GM18870 (cell line): ENCODE measurements at regions not wholly inside any gene's neighbourhood (a gene's known extent, or its start where the extent isn't known, plus 50 kb on each side); places are given as distances from the start of the nearest gene placed in this dataset.

ENCODE experiments used
- ATAC-seq: cut with Tn5 transposase; IDR thresholded peaks from one replicate; pipeline ENCODE4 v1.9.1; 2021; ENCODE audit warnings: moderate library complexity; ENCODE audit not compliant: unreplicated experiment

DNA sequence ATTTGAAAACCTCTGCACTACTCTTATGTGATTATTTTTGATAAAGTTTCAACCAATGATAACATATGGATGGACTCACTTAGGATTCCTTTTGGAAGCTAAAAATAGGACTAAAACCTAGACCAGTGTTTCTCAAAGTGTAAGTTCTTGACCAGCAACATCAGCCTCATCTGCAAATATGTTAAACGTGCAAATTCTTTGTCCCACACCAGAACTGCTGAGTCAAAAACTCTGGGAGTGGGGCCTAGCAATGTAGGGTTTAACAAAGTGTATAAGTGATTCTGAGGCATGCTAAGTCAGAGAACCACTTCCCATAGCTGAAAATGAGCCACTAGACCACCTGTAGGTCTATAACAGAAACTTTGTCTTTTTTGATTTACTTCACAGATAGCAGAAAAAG is 1247.2 kb upstream of the PIK3C3 start:
- ATAC-seq, result no peak

DNA sequence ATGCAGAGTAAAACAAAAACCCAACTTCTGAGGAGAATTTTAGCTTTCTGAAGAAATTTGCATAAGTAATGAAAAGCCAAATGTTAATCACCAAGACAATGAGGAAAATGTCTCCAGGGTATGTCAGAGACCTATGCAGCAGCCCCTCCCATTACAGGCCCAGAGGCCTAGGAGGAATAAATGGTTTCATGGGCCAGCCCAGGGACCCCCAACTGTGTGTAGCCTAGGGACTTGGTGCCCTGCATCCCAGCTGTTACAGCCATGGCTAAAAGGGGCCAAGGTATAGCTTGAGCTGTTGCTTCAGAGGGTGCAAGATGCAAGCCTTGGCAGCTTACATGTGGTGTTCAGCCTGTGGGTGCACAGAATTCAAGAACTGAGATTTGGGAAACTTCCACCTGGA is 1256.9 kb upstream of the PIK3C3 start:
- no peak for ATAC-seq

DNA sequence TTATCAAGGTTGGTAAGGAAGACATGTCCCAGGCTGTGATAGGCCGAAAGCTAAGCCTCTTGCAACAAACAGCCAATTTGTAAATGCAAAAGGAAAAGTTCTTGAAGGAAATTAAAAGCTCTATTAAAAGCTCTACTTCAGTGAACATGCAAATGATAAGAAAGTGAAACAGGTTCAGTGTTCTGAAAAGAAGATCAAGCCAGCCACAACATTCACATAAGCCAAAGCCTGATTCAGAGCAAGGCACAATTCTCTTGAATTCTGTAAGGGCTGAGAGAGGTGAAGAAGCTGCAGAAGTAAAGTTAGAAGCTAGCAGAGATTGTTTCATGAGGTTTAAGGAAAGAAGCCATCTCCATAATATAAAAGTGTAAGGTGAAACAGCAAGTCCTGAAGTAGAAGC is 1259.5 kb upstream of the PIK3C3 start:
- ATAC-seq, result no peak

DNA sequence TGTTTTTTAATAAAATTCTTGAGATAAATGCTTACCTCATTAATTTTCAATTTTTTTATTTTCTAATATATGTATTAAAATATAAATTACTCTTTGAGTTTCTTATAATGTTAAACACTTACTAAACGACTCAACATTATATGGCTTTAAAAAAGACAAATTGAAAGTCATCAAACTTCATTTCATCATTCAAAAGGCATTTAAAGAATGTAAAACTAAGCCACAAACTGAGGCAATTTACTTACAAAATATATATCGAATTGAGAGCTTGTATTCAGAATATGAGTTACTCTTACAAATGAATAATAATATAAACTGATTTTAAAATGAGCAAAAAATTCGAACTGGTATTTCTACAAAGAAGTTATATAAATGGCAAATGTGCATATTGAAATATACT is 1262.2 kb upstream of the PIK3C3 start:
- ATAC-seq, result no peak

DNA sequence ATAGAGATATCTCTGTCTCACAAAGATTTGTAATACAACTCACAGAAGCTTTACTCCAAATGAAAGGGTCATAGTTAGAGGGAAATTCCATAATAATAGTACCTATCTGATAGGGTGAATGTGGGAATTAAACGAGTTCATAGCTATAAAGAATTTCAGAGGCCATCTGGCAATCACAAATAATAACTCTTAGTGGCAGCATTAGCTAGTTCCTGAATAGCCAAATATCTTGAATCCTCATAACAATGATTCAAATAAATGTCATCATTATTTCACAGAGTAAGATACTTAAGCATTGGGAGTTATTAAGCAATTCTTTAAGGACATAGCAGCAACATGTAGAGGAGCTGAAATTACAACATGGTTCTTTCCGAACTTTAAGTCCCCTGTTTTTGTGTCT is 1265.0 kb upstream of the PIK3C3 start:
- ATAC-seq, result no peak

DNA sequence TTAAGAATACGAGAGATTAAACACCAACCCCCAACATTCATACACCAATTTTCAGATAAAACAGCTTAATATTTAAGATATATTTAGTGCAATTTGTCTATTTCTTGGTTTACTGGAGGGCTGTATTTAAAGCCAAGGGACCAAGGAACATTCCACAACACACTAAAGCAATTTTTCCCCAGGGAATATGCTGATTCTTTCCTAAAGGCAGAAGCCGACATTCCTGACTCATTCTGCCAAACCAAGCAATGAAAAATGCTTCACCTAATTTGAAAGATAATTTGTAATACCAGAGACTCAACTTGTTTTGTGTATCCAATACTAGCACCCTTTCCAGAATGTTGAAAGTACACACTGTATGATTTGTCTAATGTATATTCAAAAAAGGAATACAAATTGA is 1267.6 kb upstream of the PIK3C3 start:
- ATAC-seq, result no peak

DNA sequence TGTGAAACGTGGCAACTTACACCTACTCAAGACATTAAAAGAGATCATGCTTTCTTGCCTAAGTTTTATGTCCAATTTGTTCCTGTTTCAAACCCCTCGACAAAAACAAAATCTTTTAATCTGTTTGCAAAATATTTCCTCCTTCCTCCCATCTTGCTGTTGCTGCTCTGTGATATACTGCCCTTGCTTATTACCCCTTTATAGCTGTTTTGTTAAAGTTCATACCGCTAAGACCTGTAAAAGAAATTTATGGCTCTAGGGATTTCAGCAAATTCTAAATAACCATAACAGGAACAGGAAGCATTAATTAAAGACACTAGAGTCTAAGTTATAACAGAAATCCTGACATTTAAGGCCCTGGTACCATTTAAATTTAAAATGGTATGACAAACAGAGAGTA is 1268.2 kb upstream of the PIK3C3 start:
- ATAC-seq, result no peak

DNA sequence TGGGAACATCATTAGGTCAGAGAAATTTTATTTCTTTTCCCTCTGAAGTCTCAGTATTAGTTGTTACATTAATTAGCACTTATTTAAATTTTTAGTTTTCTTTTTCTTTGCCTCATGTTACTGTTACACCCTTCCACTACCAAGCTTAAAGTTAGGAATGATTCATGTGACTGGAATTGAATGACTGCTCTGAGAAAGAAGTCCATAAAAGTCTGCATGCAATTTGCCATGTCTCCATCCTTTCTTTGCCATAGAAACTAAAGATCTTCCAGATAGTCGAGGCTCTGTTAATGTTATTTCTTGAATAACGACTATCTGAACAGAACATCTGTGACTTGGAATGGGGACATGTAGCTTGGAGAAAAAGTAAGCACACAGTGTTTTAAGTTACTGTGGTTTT is 1269.8 kb upstream of the PIK3C3 start:
- no peak for ATAC-seq

DNA sequence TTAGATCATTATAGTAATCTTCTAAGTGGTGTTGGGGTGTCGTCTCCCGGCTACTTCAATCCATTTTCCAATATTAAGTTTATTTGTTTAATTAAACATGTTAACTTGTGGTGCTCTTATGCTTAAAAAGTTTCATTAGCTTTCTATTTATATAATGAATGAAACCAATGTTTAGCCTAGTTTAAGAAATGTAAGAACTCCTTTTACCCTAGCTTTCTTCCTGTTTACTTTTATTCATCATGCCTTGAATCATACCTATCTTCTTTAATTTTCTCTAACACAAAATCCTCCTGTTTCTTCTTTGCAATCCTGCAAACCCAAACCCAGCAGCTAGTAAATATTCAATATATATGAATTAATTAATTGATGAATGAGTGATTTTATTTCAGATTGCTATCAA is 1276.7 kb upstream of the PIK3C3 start:
- no peak for ATAC-seq

DNA sequence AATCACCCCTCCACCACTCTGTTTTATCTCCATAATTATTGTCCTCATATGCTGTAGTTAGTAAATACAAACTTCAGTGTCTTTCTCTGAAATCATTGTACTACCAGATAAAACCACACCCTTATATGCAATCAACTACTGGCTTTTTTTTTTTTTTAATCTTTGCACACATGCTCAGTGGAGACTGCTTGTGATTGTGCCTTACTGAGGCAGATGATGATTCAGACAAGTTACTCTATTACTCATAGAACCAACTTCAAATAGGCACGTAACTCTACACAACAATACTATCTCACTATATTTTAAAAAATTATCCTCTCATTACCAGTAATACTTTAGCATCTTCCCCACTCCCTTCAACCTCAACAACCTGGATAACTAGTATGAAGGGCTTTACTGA is 1278.4 kb upstream of the PIK3C3 start:
- no peak for ATAC-seq

DNA sequence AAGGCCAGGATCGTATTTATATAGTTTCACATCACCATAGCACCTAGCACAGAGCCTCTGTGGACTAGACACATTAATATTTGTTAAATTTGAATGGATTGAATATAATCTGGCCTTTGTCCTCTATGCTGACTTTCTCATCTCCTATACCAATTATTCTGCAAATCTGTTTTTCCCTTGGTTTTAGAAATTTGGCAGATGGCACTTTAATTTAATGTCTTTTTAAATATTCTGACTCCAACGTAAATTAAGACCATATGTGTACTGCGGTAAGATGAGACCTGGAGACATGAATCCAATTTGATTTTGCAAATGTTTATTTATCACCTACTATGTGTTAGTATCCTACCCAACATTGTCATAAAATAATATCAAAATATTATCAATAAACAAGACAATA is 1281.9 kb upstream of the PIK3C3 start:
- ATAC-seq, result no peak

DNA sequence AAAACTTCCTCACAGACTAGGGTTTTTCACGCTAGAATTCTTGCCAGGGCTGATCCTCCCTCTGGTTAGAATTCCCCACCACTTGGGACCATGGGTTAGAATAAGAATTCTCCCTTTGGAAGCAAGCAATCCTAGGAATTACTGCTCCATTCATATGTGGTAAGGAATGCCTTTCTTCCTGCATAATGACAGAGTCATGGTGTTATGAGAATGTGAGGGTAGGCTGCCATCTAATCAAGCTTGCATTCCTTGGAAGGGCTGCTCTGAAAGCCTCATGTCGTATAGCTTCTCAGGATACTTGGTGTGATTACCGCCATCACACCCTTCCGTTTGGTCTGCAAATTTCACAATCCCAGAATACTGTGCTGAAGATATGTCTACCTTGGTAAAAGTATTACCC is 1282.4 kb upstream of the PIK3C3 start:
- ATAC-seq, result no peak

DNA sequence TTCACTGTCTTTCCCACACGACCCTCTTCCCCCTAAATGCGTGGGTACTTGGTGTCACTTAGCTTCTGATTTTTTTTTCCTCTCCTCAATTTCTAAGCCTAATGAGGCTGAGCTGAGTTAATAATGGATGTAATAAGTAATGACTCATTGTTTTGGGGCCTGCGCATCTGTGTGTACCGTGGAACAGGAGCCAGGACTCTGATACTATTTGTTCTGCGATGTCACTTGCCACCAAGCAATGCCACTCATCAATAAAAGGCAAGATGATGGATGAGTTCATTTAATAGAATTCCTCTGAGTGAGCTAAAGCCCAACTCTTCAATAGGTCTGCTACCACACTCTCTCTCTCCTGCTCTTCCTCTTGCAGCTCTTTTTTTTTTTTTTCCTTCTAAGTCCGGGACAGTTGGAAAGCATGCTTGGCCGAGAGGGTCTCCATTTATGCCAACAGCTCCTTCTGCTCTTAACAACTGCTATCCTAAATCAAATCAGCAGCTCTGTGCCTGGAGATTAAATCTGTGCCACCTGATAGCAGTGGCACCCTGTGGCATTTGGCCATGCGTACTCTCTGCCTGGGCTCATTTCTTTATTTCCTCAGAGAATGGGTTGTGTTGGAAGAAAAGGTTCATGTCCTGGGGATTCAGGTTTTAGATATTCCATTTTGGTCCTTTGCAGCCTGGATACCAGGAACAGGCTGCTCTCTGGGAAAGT is 1284.2 kb upstream of the PIK3C3 start:
- no peak for ATAC-seq

DNA sequence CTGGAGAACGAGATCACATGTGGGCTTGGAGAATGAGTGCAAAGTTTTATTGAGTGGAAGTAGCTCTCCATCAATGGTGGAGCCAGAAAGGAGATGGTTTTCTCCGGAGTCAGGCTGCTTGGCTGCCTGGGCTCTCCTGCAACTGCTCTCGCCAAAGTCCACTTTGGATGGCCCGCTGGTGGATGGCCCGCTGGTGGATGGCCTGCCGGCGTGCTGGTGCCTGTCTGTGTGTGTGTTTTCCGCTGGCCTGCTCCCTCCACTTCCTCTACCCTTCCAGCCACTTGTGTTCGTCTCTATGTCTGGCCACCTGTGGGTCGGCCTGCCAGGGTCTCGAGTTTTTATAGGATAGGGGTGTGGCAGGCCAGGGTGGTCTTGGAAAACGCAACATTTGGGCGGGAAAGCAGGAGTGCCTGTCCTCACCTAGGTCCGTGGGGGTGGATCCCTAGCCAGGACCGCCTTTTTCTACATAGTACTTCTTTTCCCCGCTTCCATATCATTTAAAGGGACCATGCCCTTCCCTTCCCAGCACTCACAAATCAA is 1292.1 kb upstream of the PIK3C3 start:
- ATAC-seq, result no peak

DNA sequence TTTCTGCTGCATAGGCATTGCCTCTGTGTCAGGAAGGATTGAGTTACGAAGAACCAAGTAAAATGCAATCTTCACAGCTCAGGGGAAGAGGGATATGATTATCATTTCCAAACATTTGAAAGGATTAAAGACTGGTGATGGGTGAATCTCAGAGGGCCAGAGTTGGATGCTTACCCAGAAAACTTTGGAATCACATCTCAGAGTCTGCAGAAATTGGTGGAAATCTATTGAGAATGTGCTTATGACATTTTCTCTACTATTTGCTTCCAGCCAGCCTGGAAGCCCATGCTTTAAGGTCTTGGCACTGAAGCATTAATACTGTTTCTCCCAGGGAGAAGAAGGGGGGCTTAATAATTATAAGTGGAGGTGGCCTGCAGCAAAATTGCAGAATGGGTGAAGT is 1301.4 kb upstream of the PIK3C3 start:
- no peak for ATAC-seq

DNA sequence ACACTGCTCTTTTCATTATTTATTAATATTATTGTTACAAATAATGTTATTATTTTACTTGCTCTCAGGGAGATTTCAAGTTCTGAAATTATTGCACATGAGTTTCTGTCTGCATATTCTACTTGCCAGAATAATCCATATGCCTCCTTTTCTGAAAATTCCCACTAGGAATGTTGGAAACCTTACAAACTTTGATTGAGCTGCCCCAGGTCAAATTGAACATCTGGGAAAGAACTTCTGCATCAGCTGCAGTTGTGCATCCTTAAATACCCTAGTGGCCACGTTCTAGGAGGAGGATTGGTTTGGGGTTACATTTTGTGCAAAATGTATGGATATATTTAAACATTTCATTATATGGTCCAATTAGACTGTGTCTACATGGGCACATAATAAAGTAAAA is 1302.7 kb upstream of the PIK3C3 start:
- ATAC-seq, result no peak

DNA sequence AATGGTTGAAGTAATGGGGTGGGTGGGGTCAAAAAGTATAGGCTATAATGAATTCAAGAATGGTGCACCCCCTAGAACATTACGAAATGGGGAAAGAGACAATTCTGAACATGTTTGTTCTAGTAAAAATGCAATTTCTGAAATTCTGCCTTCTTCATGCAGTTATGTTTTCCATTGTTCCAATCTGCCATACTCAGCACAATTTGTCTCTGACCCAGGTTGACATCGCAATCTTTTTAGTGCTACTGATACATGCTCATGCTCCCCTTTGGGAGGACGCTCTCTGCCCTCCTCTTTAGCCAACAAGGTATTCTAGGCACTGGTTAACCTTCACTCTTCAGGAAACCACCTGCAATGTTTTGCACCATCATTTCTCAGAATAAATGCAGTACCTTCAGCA is 1303.9 kb upstream of the PIK3C3 start:
- ATAC-seq, result no peak

DNA sequence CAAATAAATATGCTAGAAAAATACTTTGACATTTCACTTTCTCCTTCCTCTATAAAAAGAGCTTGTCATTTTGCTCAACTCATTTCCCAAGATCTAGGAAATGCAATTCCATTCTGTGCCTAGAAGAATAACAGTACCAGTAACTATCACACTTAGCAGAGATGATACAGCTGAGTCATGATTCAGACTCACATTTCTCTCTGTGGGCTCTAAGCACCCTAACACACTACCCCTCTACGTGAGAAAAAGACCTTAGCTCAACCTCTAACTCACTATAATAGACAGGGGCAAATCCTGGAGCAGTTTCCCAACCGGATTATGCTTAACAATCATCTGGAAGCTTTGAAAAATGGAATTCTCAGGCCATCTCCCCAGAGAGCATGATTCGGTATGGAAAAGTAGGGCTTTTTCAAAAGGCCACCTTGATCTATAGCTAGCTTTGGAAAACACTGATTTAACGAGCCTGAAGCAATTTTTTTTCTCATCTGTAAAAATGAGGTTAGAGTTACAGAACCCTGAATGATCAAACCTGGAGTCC is 1312.3 kb upstream of the PIK3C3 start:
- ATAC-seq, result no peak

DNA sequence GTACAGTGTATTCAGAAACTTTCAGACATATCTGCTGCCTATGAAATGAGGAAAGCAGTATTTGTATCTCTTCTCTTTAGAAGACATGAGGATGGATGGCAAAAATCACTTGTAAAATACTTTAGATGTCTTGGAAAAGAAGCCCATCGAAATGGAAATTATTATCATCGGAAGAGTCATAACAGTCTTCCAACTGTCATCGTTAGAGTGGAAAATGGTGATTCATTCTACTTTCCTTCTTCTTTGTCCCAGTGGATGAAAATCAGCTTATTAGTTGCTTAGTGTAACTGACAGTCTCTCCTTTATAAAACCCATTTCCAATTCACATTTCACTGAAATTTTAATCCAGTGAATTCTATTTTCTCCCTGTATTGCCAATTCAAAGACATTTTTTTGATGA is 1323.7 kb upstream of the PIK3C3 start:
- ATAC-seq, result no peak

DNA sequence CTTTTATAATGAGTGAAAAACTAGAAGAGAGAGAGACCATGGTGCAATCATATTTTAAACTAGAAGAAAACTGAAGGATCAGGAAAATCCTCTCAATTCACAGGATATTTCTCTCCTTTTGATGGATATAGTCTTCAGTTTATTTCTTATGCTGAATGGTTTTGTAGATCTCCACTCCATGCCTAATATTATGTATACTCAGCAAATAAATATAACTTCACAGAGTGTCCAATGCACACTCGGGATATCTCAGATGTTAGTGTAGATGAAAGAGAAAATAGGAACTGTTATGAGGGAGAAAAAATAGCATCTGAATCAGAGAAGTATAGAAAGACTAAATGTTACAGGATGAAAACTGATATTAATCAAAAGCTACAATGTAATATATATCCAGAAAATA is 1324.5 kb upstream of the PIK3C3 start:
- no peak for ATAC-seq

DNA sequence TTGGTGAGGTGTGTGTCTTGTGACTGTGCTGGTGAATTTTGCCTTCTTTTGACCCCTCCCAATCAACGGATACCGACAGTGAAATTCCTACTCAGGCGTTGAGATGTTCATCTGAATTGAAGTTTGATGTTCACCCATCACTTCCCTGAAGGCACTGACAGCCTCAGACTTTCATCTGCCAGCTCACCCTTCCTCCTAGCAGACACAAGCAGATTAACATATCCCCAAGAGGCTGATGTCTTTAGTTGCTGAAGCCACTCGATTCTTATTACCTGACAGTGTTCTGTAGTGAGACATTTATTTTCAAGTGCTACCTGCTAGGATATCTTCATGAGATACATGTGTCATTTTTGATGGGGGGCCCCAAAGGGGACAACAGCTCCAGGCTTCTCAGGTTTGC is 1330.1 kb upstream of the PIK3C3 start:
- no peak for ATAC-seq

DNA sequence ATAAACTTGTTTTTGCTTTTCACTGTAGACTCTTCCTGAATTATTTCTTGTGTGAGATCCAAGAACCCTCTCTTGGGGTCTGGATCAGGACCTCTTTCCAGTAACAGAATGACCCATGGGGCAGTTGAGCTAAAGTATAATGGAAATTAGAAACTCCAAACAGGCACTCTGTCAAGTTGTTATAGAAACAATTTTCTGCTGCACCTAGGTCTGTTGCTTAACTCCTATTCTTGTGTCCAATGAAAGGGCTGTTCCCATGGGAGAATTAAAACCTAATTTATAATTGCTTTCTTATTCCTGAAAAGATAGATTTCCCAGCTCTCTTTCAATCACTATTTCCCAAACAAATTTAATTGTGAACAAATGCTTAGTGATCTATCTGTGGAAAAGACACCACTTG is 1341.3 kb upstream of the PIK3C3 start:
- ATAC-seq, result no peak

DNA sequence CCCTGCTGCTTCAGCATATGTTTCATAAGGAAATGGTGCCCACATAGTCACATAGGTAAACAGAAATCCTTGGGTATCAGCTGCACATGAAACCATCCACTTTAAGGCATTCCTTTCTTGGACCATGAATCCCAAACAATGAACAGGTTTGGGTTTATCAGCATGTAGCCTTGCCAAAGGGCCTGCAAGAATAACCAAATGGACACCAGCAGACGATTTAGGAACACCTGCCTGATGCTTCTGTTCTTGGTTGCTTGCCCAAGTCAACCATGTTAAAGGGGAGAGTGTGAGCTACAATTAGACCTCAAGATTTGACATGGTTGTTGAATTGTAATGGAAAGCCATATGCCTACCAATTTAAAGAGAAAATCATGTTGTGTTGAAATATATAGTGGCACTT is 1342.7 kb upstream of the PIK3C3 start:
- ATAC-seq, result no peak
